ENCODE measurements at regions not wholly inside any gene's neighbourhood (a gene's known extent, or its start where the extent isn't known, plus 50 kb on each side); places are given as distances from the start of the nearest gene placed in this dataset.

DNA sequence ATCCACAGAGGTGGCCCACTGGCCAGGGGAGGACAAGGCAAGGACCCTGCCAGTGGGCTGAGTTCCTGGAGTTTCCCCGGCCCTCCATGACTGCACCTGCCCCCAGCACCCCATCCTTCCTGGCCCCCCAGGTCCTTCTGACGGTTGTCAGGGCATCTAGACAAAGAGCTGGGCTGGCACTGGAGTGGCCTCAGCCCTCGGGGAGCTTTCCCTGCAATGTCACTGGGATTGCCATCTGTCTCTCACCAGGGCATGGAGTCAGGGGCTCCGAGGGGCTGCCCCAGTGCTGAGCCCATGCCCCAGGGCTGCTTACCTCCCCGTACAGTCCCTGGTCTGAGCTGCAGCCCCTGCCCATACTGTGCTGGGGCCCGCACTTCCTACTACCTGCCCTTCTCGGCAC is 446.5 kb upstream of the MKI67 start:
- DNase-seq (no peak), ATAC-seq (no peak)
- Histone ChIP-seq H3K4me1 (no peaks in the 10 kb centered on the region), H3K27ac (no peak overlapping the region), H3K27me3 (ENCODE audit: insufficient read depth in 3 of 3, low read length in 2 of 3) (peaks cover 0 to 15% (median 4%) of the 10 kb centered on the region in 3 donors), H3K36me3 (ENCODE audit: insufficient read depth in 1 of 2, low read depth in 1 of 2) (no peaks in the 10 kb centered on the region), H3K9me3 (no peaks in the 10 kb centered on the region), H3K4me3 (no peak overlapping the region)
- WGBS, 3 donors, result 83 to 92% (median 87%) methylated on average over 7 of the region's 7 CpGs
- intact Hi-C loops (cut with DNase I), result no loop called here
- no peak for TF ChIP-seq CTCF (IDR thresholded peaks at IDR 0.05)

DNA sequence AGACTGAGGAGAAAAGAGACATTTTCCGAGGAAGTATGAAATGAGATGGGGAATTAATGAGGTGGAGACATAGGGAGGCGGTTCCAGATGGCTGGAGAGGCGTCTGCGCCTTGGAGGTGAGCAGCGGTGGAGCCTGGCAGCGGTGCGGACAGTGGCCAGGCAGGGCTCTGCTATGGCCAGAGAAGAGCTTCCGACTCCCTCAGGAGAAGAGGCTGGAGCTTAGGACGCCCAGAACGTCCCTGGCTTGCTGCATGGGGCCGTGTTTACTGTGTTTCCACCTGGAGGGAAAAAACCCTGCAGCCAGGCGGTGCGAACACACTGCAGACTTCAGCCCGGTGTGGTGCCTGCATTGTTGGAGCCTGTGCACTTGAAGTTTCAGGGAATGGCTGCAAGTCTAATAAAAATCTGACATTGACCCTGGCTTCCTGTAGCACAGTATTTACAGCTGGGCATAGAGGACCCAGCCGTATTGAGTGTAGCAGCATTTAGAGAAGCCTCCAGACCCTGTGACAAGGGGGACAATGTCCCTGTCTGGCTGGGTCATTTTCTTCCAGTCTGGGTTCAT is 447.1 kb upstream of the MKI67 start:
- no peak for TF ChIP-seq CTCF (IDR thresholded peaks at IDR 0.05)

DNA sequence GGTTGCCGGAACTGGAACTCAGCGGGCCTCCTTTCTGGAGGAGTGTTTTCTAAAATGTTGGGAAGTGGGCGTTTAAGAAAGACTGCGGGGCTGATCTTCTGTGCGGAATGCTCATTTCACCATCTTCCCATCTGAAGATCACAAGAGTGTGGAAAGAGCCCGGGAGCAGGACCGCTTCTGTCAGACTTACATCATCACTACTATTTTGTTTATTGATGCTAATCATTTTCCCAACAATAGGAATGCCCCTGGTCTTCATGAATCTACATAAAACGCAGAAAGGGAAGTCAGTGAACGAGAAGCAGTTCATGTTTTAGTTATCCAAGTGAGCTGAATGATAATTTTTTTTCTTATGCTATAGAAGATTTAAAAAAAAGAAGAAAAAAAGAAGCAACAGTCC is 447.8 kb upstream of the MKI67 start:
- no peak overlapping the region for H3K27ac ChIP-seq
- WGBS, 3 donors, result 90 to 95% (median 93%) methylated on average over 9 of the region's 9 CpGs
- DNase-seq (no peak), ATAC-seq (no peak)
- H3K36me3 ChIP-seq (ENCODE audit: insufficient read depth in 1 of 2, low read depth in 1 of 2), result no peaks in the 10 kb centered on the region
- H3K4me3 ChIP-seq, result no peak overlapping the region
- peaks cover 0 to 11% (median 4%) of the 10 kb centered on the region in 3 donors for H3K27me3 ChIP-seq (ENCODE audit: insufficient read depth in 3 of 3, low read length in 2 of 3)
- no peaks in the 10 kb centered on the region for H3K9me3 ChIP-seq
- no peaks in the 10 kb centered on the region for H3K4me1 ChIP-seq
- no peak for TF ChIP-seq CTCF (IDR thresholded peaks at IDR 0.05)
- intact Hi-C loops (cut with DNase I), result no loop called here

More for the DNA sequence above, 447.1 kb upstream of the MKI67 start:
- no peaks in the 10 kb centered on the region for H3K36me3 ChIP-seq (ENCODE audit: insufficient read depth in 1 of 2, low read depth in 1 of 2)
- ATAC-seq (no peak), DNase-seq (no peak)
- no peak overlapping the region for H3K4me3 ChIP-seq
- peaks cover 0 to 15% (median 4%) of the 10 kb centered on the region in 3 donors for H3K27me3 ChIP-seq (ENCODE audit: insufficient read depth in 3 of 3, low read length in 2 of 3)
- H3K27ac ChIP-seq, result no peak overlapping the region
- no peaks in the 10 kb centered on the region for H3K4me1 ChIP-seq
- no peaks in the 10 kb centered on the region for H3K9me3 ChIP-seq
- intact Hi-C loops (cut with DNase I), result no loop called here
- WGBS, 3 donors, result 91 to 95% (median 92%) methylated on average over 15 of the region's 15 CpGs

DNA sequence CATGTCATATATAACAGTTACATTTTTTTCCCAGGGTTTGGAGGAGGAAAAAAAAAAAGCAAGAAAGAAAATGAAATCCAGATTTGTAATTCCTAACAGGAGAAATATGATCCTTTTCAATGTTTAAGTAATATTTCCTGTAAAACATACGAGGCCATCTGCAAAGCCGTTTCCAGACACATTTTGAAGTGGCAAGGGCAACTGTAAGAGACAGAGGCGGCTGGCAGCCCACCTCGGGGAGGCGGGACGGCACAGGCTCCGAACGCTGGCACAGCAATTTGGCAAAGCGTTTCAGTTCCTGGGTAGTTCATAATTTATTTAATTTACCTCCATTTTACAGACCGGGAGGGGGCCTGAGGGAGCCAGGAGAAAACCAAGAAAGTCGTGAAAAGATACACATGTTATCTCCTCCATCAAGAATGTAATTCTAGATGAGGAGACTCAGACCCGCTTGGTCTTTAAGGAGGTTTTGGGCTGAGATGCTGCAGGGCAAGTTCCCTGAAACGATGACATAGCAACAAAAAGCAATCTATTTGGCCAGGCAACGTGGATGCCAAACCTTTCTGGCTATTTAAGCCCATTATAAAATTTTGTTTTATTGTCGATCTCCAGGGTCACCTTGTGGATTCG is 448.5 kb upstream of the MKI67 start:
- ATAC-seq, result no peak
- H3K4me1 ChIP-seq, result no peaks in the 10 kb centered on the region
- TF ChIP-seq CTCF (IDR thresholded peaks at IDR 0.05), result no peak
- H3K4me3 ChIP-seq, result no peak overlapping the region
- 37 to 50% (median 42%) methylated on average over 16 of the region's 16 CpGs for WGBS, 3 donors
- no peaks in the 10 kb centered on the region for H3K9me3 ChIP-seq
- H3K36me3 ChIP-seq (ENCODE audit: insufficient read depth in 1 of 2, low read depth in 1 of 2), result no peaks in the 10 kb centered on the region
- DNase-seq, result no peak
- no peak overlapping the region for H3K27ac ChIP-seq
- H3K27me3 ChIP-seq (ENCODE audit: insufficient read depth in 3 of 3, low read length in 2 of 3), result peaks cover 0 to 8% (median 1%) of the 10 kb centered on the region in 3 donors
- intact Hi-C loops (cut with DNase I), result no loop called here

DNA sequence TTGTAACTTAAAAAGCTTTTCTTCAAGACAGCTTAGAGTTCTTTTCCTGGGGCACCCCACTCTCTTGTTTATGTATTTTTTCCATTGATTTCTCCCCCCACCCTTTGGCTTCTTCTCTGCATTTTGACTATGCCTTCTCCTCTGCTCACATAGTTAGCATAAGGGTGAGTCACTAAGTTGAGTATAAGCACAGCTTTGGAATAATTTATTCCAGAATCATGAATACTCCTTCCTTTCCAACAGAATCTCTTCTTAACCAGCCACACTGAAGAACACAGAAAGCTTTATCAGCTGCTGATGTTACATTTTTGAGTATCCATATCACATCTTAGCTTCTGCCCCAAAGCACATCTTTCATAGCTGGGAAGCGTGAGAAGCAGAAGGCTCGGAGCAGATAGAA is 449.5 kb upstream of the MKI67 start:
- no peaks in the 10 kb centered on the region for H3K36me3 ChIP-seq (ENCODE audit: insufficient read depth in 1 of 2, low read depth in 1 of 2)
- no peak overlapping the region for H3K4me3 ChIP-seq
- DNase-seq (no peak), ATAC-seq (no peak)
- no peaks in the 10 kb centered on the region for H3K9me3 ChIP-seq
- peaks cover 0 to 4% (median 0%) of the 10 kb centered on the region in 3 donors for H3K27me3 ChIP-seq (ENCODE audit: insufficient read depth in 3 of 3, low read length in 2 of 3)
- TF ChIP-seq CTCF (IDR thresholded peaks at IDR 0.05), result no peak
- intact Hi-C loops (cut with DNase I), result no loop called here
- 93 to 96% (median 94%) methylated on average over 2 of the region's 2 CpGs for WGBS, 3 donors
- no peaks in the 10 kb centered on the region for H3K4me1 ChIP-seq
- H3K27ac ChIP-seq, result no peak overlapping the region
